Fibroblast of mammary gland (primary cell): ENCODE measurements at regions not wholly inside any gene's neighbourhood (a gene's known extent, or its start where the extent isn't known, plus 50 kb on each side); places are given as distances from the start of the nearest gene placed in this dataset.

Experiments
- DNase-seq: peaks from one replicate; pipeline ENCODE4 v3.0.0-alpha.2; 2010; ENCODE audit warnings: low read depth
- H3K4me3 ChIP-seq: 2 replicates; pipeline ENCODE4 v1.5.1; 2011; ENCODE audit warnings: low read depth, mild to moderate bottlenecking, low read length, moderate library complexity; ENCODE audit not compliant: control insufficient read depth
- CTCF ChIP-seq: conservative IDR thresholded peaks from 2 replicates; pipeline ENCODE4 v1.5.1; 2011; ENCODE audit warnings: low read depth, low read length, inconsistent platforms; ENCODE audit not compliant: control insufficient read depth, insufficient read depth

GRCh38 chr17:34443619-34444469 is 80.8 kb upstream of the CCL1 start:
- H3K4me3 ChIP-seq, result no peak overlapping the region
- no peak for TF ChIP-seq CTCF
- DNase-seq, result no peak

- no peak for TF ChIP-seq CTCF
- no peak for DNase-seq
Observed at GRCh38 chr17:34442387-34443111, 79.5 kb upstream of the CCL1 start.

GRCh38 chr17:34437188-34437587 is 74.2 kb upstream of the CCL1 start:
- DNase-seq, result no peak
- H3K4me3 ChIP-seq, result no peak overlapping the region
- TF ChIP-seq CTCF, result no peak

More at GRCh38 chr17:34442387-34443111, 79.5 kb upstream of the CCL1 start:
- no peak overlapping the region for H3K4me3 ChIP-seq

- no peak for DNase-seq
- no peak overlapping the region for H3K4me3 ChIP-seq
- TF ChIP-seq CTCF, result no peak
Observed at GRCh38 chr17:34436607-34437006, 73.6 kb upstream of the CCL1 start.

GRCh38 chr17:34435182-34435928 is 72.3 kb upstream of the CCL1 start:
- TF ChIP-seq CTCF, result no peak

GRCh38 chr17:34434052-34434451 is 71.0 kb upstream of the CCL1 start:
- no peak for DNase-seq
- no peak for TF ChIP-seq CTCF

More at GRCh38 chr17:34435182-34435928, 72.3 kb upstream of the CCL1 start:
- DNase-seq, result no peak
- no peak overlapping the region for H3K4me3 ChIP-seq

More at GRCh38 chr17:34434052-34434451, 71.0 kb upstream of the CCL1 start:
- no peak overlapping the region for H3K4me3 ChIP-seq
